ENCODE measurements at regions not wholly inside any gene's neighbourhood (a gene's known extent, or its start where the extent isn't known, plus 50 kb on each side); places are given as distances from the start of the nearest gene placed in this dataset.

GRCh38 chr2:12486205-12487118 lies 230.3 kb upstream of the TRIB2 start:
- Histone ChIP-seq H3K4me2 (ENCODE audit: insufficient read depth, low read length) (no peak overlapping the region), H3K9ac (replicated peaks; ENCODE audit: extremely low read depth, insufficient read depth, low read length) (no peak overlapping the region), H3K9me1 (replicated peaks; ENCODE audit: control insufficient read depth, extremely low read depth, insufficient read depth, low read length) (no peaks in the 10 kb centered on the region), H2AFZ (ENCODE audit: low read depth, low read length) (no peak overlapping the region), H3K27ac (ENCODE audit: insufficient read depth, low read depth, low read length) (no peak overlapping the region), H3K4me3 (replicated peaks in 1 of 3; ENCODE audit: insufficient read depth in 1 of 3, low read depth in 1 of 3, low read length in 3 of 3) (no peak overlapping the region), H3K4me1 (ENCODE audit: control insufficient read depth, extremely low read depth, insufficient read depth, low read length) (peaks cover 13% of the 10 kb centered on the region), H3K27me3 (ENCODE audit: control insufficient read depth in 2 of 2, insufficient read depth in 2 of 2, low read length in 2 of 2) (no peaks in the 10 kb centered on the region), H3K9me3 (replicated peaks; ENCODE audit: control insufficient read depth, insufficient read depth, low read length) (no peaks in the 10 kb centered on the region), H3K79me2 (ENCODE audit: control insufficient read depth, insufficient read depth, low read length) (no peaks in the 10 kb centered on the region), H3K36me3 (ENCODE audit: control insufficient read depth in 2 of 2, extremely low read depth in 1 of 2, insufficient read depth in 2 of 2, low read length in 2 of 2) (no peaks in the 10 kb centered on the region), H4K20me1 (replicated peaks; ENCODE audit: control insufficient read depth, extremely low read depth, insufficient read depth, low read length) (no peaks in the 10 kb centered on the region)
- no TSS peak for BruUV-seq (replicated peaks)
- ChIA-PET POLR2A (no interaction called here), CTCF (no interaction called here)
- intact Hi-C loops (cut with micrococcal nuclease) (no loop called here), dilution Hi-C loops (cut with MboI; ENCODE audit: extremely low pct_ligation_motif_present, low sequenced_read_pairs) (no loop called here)
- DNase-seq (ENCODE audit: low read depth, low spot score) (no peak), FAIRE-seq (no peak)
- no peak for TF ChIP-seq MYC (IDR thresholded peaks at IDR 0.05; ENCODE audit: low read depth, low read length)
- no peak for TF ChIP-seq FOS (IDR thresholded peaks at IDR 0.05; ENCODE audit: borderline replicate concordance, insufficient read depth, low read length)
- TF ChIP-seq MAX (IDR thresholded peaks at IDR 0.05; ENCODE audit: insufficient read depth, insufficient read length) = no peak
- TF ChIP-seq GATA2 (IDR thresholded peaks at IDR 0.05; ENCODE audit: insufficient read depth, insufficient read length, low read depth, low read length) = no peak
- no peak for TF ChIP-seq JUN (IDR thresholded peaks at IDR 0.05; ENCODE audit: borderline replicate concordance, insufficient read depth, insufficient read length, low read depth)
- TF ChIP-seq POLR2A (IDR thresholded peaks at IDR 0.05; ENCODE audit: low read depth, low read length) = no peak
- TF ChIP-seq, protein P1, sequence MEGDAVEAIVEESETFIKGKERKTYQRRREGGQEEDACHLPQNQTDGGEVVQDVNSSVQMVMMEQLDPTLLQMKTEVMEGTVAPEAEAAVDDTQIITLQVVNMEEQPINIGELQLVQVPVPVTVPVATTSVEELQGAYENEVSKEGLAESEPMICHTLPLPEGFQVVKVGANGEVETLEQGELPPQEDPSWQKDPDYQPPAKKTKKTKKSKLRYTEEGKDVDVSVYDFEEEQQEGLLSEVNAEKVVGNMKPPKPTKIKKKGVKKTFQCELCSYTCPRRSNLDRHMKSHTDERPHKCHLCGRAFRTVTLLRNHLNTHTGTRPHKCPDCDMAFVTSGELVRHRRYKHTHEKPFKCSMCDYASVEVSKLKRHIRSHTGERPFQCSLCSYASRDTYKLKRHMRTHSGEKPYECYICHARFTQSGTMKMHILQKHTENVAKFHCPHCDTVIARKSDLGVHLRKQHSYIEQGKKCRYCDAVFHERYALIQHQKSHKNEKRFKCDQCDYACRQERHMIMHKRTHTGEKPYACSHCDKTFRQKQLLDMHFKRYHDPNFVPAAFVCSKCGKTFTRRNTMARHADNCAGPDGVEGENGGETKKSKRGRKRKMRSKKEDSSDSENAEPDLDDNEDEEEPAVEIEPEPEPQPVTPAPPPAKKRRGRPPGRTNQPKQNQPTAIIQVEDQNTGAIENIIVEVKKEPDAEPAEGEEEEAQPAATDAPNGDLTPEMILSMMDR (IDR thresholded peaks at IDR 0.05; ENCODE audit: extremely low read depth in 1 of 2, insufficient read depth in 1 of 2, low read depth in 1 of 2, low read length in 2 of 2) = no peak
- TF ChIP-seq EZH2 (IDR thresholded peaks at IDR 0.05; ENCODE audit: borderline replicate concordance, low read depth, low read length, severe bottlenecking) = no peak
- TF ChIP-seq POLR2AphosphoS5 (IDR thresholded peaks at IDR 0.05; ENCODE audit: insufficient read depth, low read depth, low read length) = no peak

All from endothelial cell of umbilical vein (primary cell).